Hepatocyte (in vitro differentiated cells): ENCODE measurements at regions not wholly inside any gene's neighbourhood (a gene's known extent, or its start where the extent isn't known, plus 50 kb on each side); places are given as distances from the start of the nearest gene placed in this dataset.

Source experiments
- DNase-seq: peaks from one replicate; pipeline ENCODE4 v3.0.0-alpha.2; 2016; ENCODE audit warnings: low spot score
- H2AFZ ChIP-seq: fragments of 200-600 bp; sonication (generic); 2 replicates; pipeline ENCODE4 v1.6.0; 2016; ENCODE audit warnings: antibody characterized with exemption, mild to moderate bottlenecking
- H3K27ac ChIP-seq: fragments of 200-600 bp; sonication (generic); 2 replicates; pipeline ENCODE4 v1.5.1; 2016; ENCODE audit warnings: mild to moderate bottlenecking
- H3K27me3 ChIP-seq: fragments of 200-600 bp; sonication (generic); 2 replicates; pipeline ENCODE4 v1.6.1; 2016
- H3K36me3 ChIP-seq: fragments of 200-600 bp; sonication (generic); replicated peaks from 2 replicates; pipeline ENCODE4 v1.5.1; 2016; ENCODE audit warnings: low read depth; ENCODE audit not compliant: insufficient read depth
- H3K4me1 ChIP-seq: fragments of 200-600 bp; sonication (generic); 2 replicates; pipeline ENCODE4 v1.5.1; 2016; ENCODE audit warnings: mild to moderate bottlenecking, moderate library complexity; ENCODE audit not compliant: insufficient read depth
- H3K4me2 ChIP-seq: fragments of 200-600 bp; sonication (generic); 2 replicates; pipeline ENCODE4 v1.6.0; 2016
- H3K4me3 ChIP-seq: fragments of 200-600 bp; sonication (generic); 2 replicates; pipeline ENCODE4 v1.5.1; 2016; ENCODE audit warnings: mild to moderate bottlenecking
- H3K79me2 ChIP-seq: fragments of 200-600 bp; sonication (generic); 2 replicates; pipeline ENCODE4 v1.6.0; 2017; ENCODE audit warnings: mild to moderate bottlenecking
- H3K9me2 ChIP-seq: fragments of 200-600 bp; sonication (generic); replicated peaks from 2 replicates; pipeline ENCODE4 v1.6.0; 2017; ENCODE audit warnings: mild to moderate bottlenecking; ENCODE audit not compliant: insufficient read depth
- H3K9me3 ChIP-seq: fragments of 200-600 bp; sonication (generic); 2 replicates; pipeline ENCODE4 v1.5.1; 2016; ENCODE audit warnings: low read depth, mild to moderate bottlenecking
- H4K20me1 ChIP-seq: fragments of 200-600 bp; sonication (generic); 2 replicates; pipeline ENCODE4 v1.6.0; 2016; ENCODE audit warnings: mild to moderate bottlenecking; ENCODE audit not compliant: insufficient read depth, poor library complexity, severe bottlenecking
- EZH2 ChIP-seq: fragments of 200-600 bp; sonication (generic); IDR thresholded peaks from 2 replicates; pipeline ENCODE4 v1.6.1; 2016; ENCODE audit warnings: antibody characterized with exemption, mild to moderate bottlenecking, borderline replicate concordance
- EZH2phosphoT487 ChIP-seq: fragments of 200-600 bp; sonication (generic); IDR thresholded peaks from one replicate; pipeline ENCODE4 v1.6.1; 2018; ENCODE audit warnings: antibody characterized with exemption, mild to moderate bottlenecking, low read depth, moderate library complexity; ENCODE audit not compliant: unreplicated experiment, severe bottlenecking
- WGBS: methylation state at CpG from one replicate; pipeline ENCODE4 v1.1.6; 2016; ENCODE audit warnings: low lambda C conversion rate; ENCODE audit errors: missing lambda C conversion rate; 5-methylcytosine and 5-hydroxymethylcytosine counted together
- TF ChIP-seq, protein P1 (sequence below): fragments of 200-600 bp; sonication (generic); IDR thresholded peaks from 2 replicates; pipeline ENCODE4 v1.5.1; 2016; ENCODE audit warnings: antibody characterized with exemption, mild to moderate bottlenecking; ENCODE audit not compliant: poor library complexity

DNA sequence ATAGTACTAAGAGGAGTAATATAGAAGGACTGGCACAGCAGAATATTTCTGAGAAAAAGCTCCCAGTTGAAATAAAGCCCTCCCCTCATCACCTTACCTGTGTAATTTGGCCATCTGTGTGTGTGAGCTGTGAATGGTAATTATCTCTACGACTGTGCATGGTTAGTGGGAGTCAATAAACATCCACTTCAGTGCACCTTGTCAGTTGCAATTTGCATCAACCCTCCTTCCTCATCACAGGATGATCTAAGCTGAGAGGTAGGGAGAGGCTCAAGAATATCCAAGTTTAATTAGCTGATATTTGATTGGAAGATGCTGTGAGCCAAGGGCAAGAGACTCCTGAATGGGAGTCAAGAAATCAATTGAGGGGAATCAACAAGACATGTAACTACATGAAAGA, 694.9 kb upstream of the KLHL29 start:
- DNase-seq, result no peak
- Histone ChIP-seq H3K9me2 (no peaks in the 10 kb centered on the region), H4K20me1 (no peaks in the 10 kb centered on the region), H2AFZ (no peak overlapping the region), H3K36me3 (no peaks in the 10 kb centered on the region), H3K79me2 (no peaks in the 10 kb centered on the region), H3K4me1 (no peaks in the 10 kb centered on the region), H3K27me3 (no peaks in the 10 kb centered on the region), H3K4me2 (no peak overlapping the region), H3K9me3 (no peaks in the 10 kb centered on the region), H3K4me3 (no peak overlapping the region), H3K27ac (no peak overlapping the region)
- TF ChIP-seq, protein P1, sequence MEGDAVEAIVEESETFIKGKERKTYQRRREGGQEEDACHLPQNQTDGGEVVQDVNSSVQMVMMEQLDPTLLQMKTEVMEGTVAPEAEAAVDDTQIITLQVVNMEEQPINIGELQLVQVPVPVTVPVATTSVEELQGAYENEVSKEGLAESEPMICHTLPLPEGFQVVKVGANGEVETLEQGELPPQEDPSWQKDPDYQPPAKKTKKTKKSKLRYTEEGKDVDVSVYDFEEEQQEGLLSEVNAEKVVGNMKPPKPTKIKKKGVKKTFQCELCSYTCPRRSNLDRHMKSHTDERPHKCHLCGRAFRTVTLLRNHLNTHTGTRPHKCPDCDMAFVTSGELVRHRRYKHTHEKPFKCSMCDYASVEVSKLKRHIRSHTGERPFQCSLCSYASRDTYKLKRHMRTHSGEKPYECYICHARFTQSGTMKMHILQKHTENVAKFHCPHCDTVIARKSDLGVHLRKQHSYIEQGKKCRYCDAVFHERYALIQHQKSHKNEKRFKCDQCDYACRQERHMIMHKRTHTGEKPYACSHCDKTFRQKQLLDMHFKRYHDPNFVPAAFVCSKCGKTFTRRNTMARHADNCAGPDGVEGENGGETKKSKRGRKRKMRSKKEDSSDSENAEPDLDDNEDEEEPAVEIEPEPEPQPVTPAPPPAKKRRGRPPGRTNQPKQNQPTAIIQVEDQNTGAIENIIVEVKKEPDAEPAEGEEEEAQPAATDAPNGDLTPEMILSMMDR, result no peak
- TF ChIP-seq EZH2phosphoT487 (no peak), EZH2 (no peak)
- 83% methylated on average over 1 of the region's 1 CpG for WGBS

DNA sequence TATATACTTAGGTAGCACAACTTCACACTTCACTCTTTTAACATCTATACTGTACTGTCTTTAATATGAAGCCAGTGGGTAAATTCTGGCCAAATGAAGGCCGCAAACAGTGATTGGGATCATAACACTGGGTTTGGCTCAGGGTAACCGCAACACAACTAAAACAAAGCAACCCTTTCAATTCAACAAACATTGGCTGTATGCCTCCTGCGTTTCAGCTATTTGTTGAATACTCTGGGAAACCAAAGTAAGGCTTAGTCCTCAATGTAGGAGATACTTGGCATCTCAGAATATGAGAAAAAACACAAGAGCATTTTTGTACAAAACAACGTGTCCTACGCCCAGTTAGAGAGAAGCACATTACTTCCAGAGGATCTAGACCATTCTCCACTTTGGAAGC, 693.3 kb upstream of the KLHL29 start:
- no peak overlapping the region for H3K27ac ChIP-seq
- H3K9me3 ChIP-seq, result no peaks in the 10 kb centered on the region
- 85% methylated on average over 5 of the region's 5 CpGs for WGBS
- no peaks in the 10 kb centered on the region for H3K27me3 ChIP-seq
- no peak overlapping the region for H3K4me3 ChIP-seq
- TF ChIP-seq, protein P1, result no peak
- no peak for TF ChIP-seq EZH2phosphoT487
- H3K36me3 ChIP-seq, result no peaks in the 10 kb centered on the region
- no peaks in the 10 kb centered on the region for H3K4me1 ChIP-seq
- no peaks in the 10 kb centered on the region for H3K9me2 ChIP-seq
- no peak overlapping the region for H2AFZ ChIP-seq
- H4K20me1 ChIP-seq, result no peaks in the 10 kb centered on the region
- no peak for DNase-seq
- no peak overlapping the region for H3K4me2 ChIP-seq
- no peaks in the 10 kb centered on the region for H3K79me2 ChIP-seq

- H3K4me3 ChIP-seq, result no peak overlapping the region
- no peak for TF ChIP-seq EZH2
- TF ChIP-seq, protein P1, result no peak
- no peak for TF ChIP-seq EZH2phosphoT487
- no peaks in the 10 kb centered on the region for H3K9me3 ChIP-seq
- WGBS, result 92% methylated on average over 2 of the region's 2 CpGs
- no peak overlapping the region for H3K4me2 ChIP-seq
- H3K4me1 ChIP-seq, result no peaks in the 10 kb centered on the region
- DNase-seq, result no peak
- no peaks in the 10 kb centered on the region for H3K79me2 ChIP-seq
- H3K27ac ChIP-seq, result no peak overlapping the region
- H3K27me3 ChIP-seq, result no peaks in the 10 kb centered on the region
- H4K20me1 ChIP-seq, result no peaks in the 10 kb centered on the region
- no peaks in the 10 kb centered on the region for H3K36me3 ChIP-seq
- no peaks in the 10 kb centered on the region for H3K9me2 ChIP-seq
- H2AFZ ChIP-seq, result no peak overlapping the region
Observed at GRCh38 chr2:22692746-22693145, 692.2 kb upstream of the KLHL29 start.

GRCh38 chr2:22694300-22694699, 690.7 kb upstream of the KLHL29 start:
- DNase-seq, result no peak
- Histone ChIP-seq H3K27me3 (no peaks in the 10 kb centered on the region), H2AFZ (no peak overlapping the region), H3K36me3 (no peaks in the 10 kb centered on the region), H4K20me1 (no peaks in the 10 kb centered on the region), H3K79me2 (no peaks in the 10 kb centered on the region), H3K4me1 (no peaks in the 10 kb centered on the region), H3K9me2 (no peaks in the 10 kb centered on the region), H3K4me2 (no peak overlapping the region), H3K9me3 (no peaks in the 10 kb centered on the region), H3K27ac (no peak overlapping the region), H3K4me3 (no peak overlapping the region)
- TF ChIP-seq EZH2phosphoT487 (no peak), EZH2 (no peak)
- TF ChIP-seq, protein P1, result no peak
- 88% methylated on average over 2 of the region's 2 CpGs for WGBS
